ENCODE measurements at regions not wholly inside any gene's neighbourhood (a gene's known extent, or its start where the extent isn't known, plus 50 kb on each side); places are given as distances from the start of the nearest gene placed in this dataset.

DNA sequence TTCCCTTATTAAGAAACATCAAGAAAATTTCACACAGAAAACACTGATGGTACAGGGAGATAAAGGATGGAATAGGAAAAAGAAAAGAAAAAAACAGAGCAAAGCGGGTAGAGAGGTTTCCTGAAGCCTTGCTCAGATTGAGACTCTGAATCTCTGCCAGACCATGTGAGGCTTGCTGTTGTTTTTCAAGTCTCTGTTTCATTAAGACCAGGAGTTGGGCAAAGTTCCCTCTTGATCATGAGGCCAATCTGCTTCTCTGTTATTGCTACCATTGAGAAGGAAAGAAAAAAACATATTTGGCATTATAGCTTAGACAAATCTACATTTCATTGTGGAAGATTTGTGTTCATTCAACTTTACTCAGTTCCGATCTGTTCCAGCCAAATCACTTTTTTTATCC lies 201.6 kb upstream of the SOX9 start:
- TF ChIP-seq SP1 (IDR thresholded peaks at IDR 0.05; ENCODE audit: low read depth, low read length) (no peak), SIN3A (conservative IDR thresholded peaks at IDR 0.05 in 1 of 2, IDR thresholded peaks at IDR 0.05 in 1 of 2; ENCODE audit: low read depth in 1 of 2, low read length in 2 of 2) (no peak), EZH2 (IDR thresholded peaks at IDR 0.05; ENCODE audit: low read depth, low read length, severe bottlenecking) (no peak), CTCF (IDR thresholded peaks at IDR 0.05; ENCODE audit: control extremely low read depth in 1 of 3, insufficient read depth in 1 of 3, low read depth in 1 of 3, low read length in 3 of 3) (no peak), POLR2A (IDR thresholded peaks at IDR 0.05; ENCODE audit: control extremely low read depth in 1 of 2, low read depth in 2 of 2, low read length in 2 of 2) (no peak), PHF8 (conservative IDR thresholded peaks at IDR 0.05; ENCODE audit: low read depth, low read length) (no peak), RNF2 (IDR thresholded peaks at IDR 0.05; ENCODE audit: borderline replicate concordance, low read depth, low read length, missing control alignments, poor library complexity, severe bottlenecking) (no peak), TCF12 (IDR thresholded peaks at IDR 0.05; ENCODE audit: low read depth, low read length) (no peak), RAD21 (IDR thresholded peaks at IDR 0.05 in 1 of 2, conservative IDR thresholded peaks at IDR 0.05 in 1 of 2; ENCODE audit: low read depth in 2 of 2, low read length in 2 of 2) (no peak), TAF1 (IDR thresholded peaks at IDR 0.05; ENCODE audit: low read depth, low read length) (no peak), ASH2L (IDR thresholded peaks at IDR 0.05; ENCODE audit: low read length) (no peak)
- TF ChIP-seq, protein P1, sequence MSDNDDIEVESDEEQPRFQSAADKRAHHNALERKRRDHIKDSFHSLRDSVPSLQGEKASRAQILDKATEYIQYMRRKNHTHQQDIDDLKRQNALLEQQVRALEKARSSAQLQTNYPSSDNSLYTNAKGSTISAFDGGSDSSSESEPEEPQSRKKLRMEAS (IDR thresholded peaks at IDR 0.05): no peak
